ENCODE measurements at regions not wholly inside any gene's neighbourhood (a gene's known extent, or its start where the extent isn't known, plus 50 kb on each side); places are given as distances from the start of the nearest gene placed in this dataset.

- Histone ChIP-seq H3K4me1 (no peaks in the 10 kb centered on the region), H3K4me3 (no peak overlapping the region), H3K36me3 (no peaks in the 10 kb centered on the region), H3K27me3 (no peaks in the 10 kb centered on the region), H3K9me3 (no peaks in the 10 kb centered on the region), H3K27ac (no peak overlapping the region)
- intact Hi-C loops (cut with DNase I; ENCODE audit: low total_unique reads), result no loop called here
- no peak for DNase-seq
- WGBS, 5 donors, result 68 to 90% (median 82%) methylated on average over 3 of the region's 3 CpGs
- TF ChIP-seq POLR2AphosphoS5 (IDR thresholded peaks at IDR 0.05) (no peak), POLR2A (IDR thresholded peaks at IDR 0.05) (no peak), CTCF (IDR thresholded peaks at IDR 0.05) (no peak), EP300 (IDR thresholded peaks at IDR 0.05) (no peak)
Measured at GRCh38 chr6:156595476-156595875, 181.7 kb upstream of the ARID1B start.

GRCh38 chr6:156593893-156594292 lies 183.3 kb upstream of the ARID1B start:
- no peaks in the 10 kb centered on the region for H3K27me3 ChIP-seq
- H3K36me3 ChIP-seq, result no peaks in the 10 kb centered on the region
- intact Hi-C loops (cut with DNase I; ENCODE audit: low total_unique reads), result no loop called here
- H3K4me1 ChIP-seq, result no peaks in the 10 kb centered on the region
- no peak overlapping the region for H3K4me3 ChIP-seq
- no peak for DNase-seq
- H3K9me3 ChIP-seq, result no peaks in the 10 kb centered on the region
- H3K27ac ChIP-seq, result no peak overlapping the region
- TF ChIP-seq EP300 (IDR thresholded peaks at IDR 0.05), result no peak
- no peak for TF ChIP-seq POLR2AphosphoS5 (IDR thresholded peaks at IDR 0.05)
- TF ChIP-seq CTCF (IDR thresholded peaks at IDR 0.05), result no peak
- TF ChIP-seq POLR2A (IDR thresholded peaks at IDR 0.05), result no peak
- 90 to 97% (median 94%) methylated on average over 3 of the region's 3 CpGs for WGBS, 5 donors

- intact Hi-C loops (cut with DNase I; ENCODE audit: low total_unique reads), result no loop called here
- H3K36me3 ChIP-seq, result no peaks in the 10 kb centered on the region
- WGBS, 5 donors, result 57 to 93% (median 77%) methylated on average over 1 of the region's 1 CpG
- DNase-seq, result no peak
- no peaks in the 10 kb centered on the region for H3K27me3 ChIP-seq
- no peaks in the 10 kb centered on the region for H3K4me1 ChIP-seq
- no peak overlapping the region for H3K27ac ChIP-seq
- H3K4me3 ChIP-seq, result no peak overlapping the region
- no peaks in the 10 kb centered on the region for H3K9me3 ChIP-seq
- no peak for TF ChIP-seq EP300 (IDR thresholded peaks at IDR 0.05)
- TF ChIP-seq CTCF (IDR thresholded peaks at IDR 0.05), result no peak
- TF ChIP-seq POLR2AphosphoS5 (IDR thresholded peaks at IDR 0.05), result no peak
- no peak for TF ChIP-seq POLR2A (IDR thresholded peaks at IDR 0.05)
Measured at GRCh38 chr6:156593127-156593526, 184.1 kb upstream of the ARID1B start.

- TF ChIP-seq POLR2A (IDR thresholded peaks at IDR 0.05), result no peak
- no peak for DNase-seq
- WGBS, 5 donors, result 81 to 92% (median 91%) methylated on average over 6 of the region's 6 CpGs
- Histone ChIP-seq H3K27ac (no peak overlapping the region), H3K27me3 (no peaks in the 10 kb centered on the region), H3K36me3 (no peaks in the 10 kb centered on the region), H3K4me1 (no peaks in the 10 kb centered on the region), H3K9me3 (no peaks in the 10 kb centered on the region), H3K4me3 (no peak overlapping the region)
- intact Hi-C loops (cut with DNase I; ENCODE audit: low total_unique reads), result no loop called here
Measured at GRCh38 chr6:156590482-156590881, 186.7 kb upstream of the ARID1B start.

GRCh38 chr6:156589281-156589680 lies 187.9 kb upstream of the ARID1B start:
- 62 to 92% (median 86%) methylated on average over 1 of the region's 1 CpG for WGBS, 5 donors
- H3K27ac ChIP-seq, result no peak overlapping the region
- H3K4me3 ChIP-seq, result no peak overlapping the region
- no peak for DNase-seq
- H3K27me3 ChIP-seq, result no peaks in the 10 kb centered on the region
- TF ChIP-seq EP300 (IDR thresholded peaks at IDR 0.05) (no peak), POLR2AphosphoS5 (IDR thresholded peaks at IDR 0.05) (no peak), CTCF (IDR thresholded peaks at IDR 0.05) (no peak), POLR2A (IDR thresholded peaks at IDR 0.05) (no peak)
- no peaks in the 10 kb centered on the region for H3K9me3 ChIP-seq
- intact Hi-C loops (cut with DNase I; ENCODE audit: low total_unique reads), result no loop called here
- H3K4me1 ChIP-seq, result no peaks in the 10 kb centered on the region
- no peaks in the 10 kb centered on the region for H3K36me3 ChIP-seq

All from stomach (tissue), 8 donors.